ENCODE measurements at regions not wholly inside any gene's neighbourhood (a gene's known extent, or its start where the extent isn't known, plus 50 kb on each side); places are given as distances from the start of the nearest gene placed in this dataset.
"Not testable (repeated sequence)": the region's sequence is repeated elsewhere in the genome, so short reads cannot be mapped to it uniquely, and the experiment has no call there.

- H3K27me3 Mint-ChIP-seq, H3K27ac Mint-ChIP-seq, ATAC-seq: not testable (repeated sequence)
These were observed 3999.6 kb upstream of the TPTE start for GRCh38 chr21:6521777-6522176.

GRCh38 chr21:6526213-6526612 lies 3995.2 kb upstream of the TPTE start:
- H3K9me3 Mint-ChIP-seq, H3K4me1 Mint-ChIP-seq, H3K4me3 Mint-ChIP-seq, ATAC-seq, H3K27me3 Mint-ChIP-seq, H3K27ac Mint-ChIP-seq, DNase-seq: not testable (repeated sequence)

More at GRCh38 chr21:6521777-6522176, 3999.6 kb upstream of the TPTE start:
- DNase-seq, H3K4me3 Mint-ChIP-seq, H3K4me1 Mint-ChIP-seq, H3K9me3 Mint-ChIP-seq: not testable (repeated sequence)

GRCh38 chr21:6530655-6531054 lies 3990.7 kb upstream of the TPTE start:
- not testable (repeated sequence) for H3K27me3 Mint-ChIP-seq, H3K27ac Mint-ChIP-seq, ATAC-seq, H3K4me3 Mint-ChIP-seq, H3K9me3 Mint-ChIP-seq, DNase-seq, H3K4me1 Mint-ChIP-seq

- H3K9me3 Mint-ChIP-seq, DNase-seq, H3K27ac Mint-ChIP-seq, H3K4me1 Mint-ChIP-seq, H3K4me3 Mint-ChIP-seq, H3K27me3 Mint-ChIP-seq, ATAC-seq: not testable (repeated sequence)
These were observed 3988.1 kb upstream of the TPTE start for GRCh38 chr21:6533261-6533660.

GRCh38 chr21:6538320-6538719 lies 3983.1 kb upstream of the TPTE start:
- ATAC-seq, H3K9me3 Mint-ChIP-seq, DNase-seq, H3K27me3 Mint-ChIP-seq, H3K4me1 Mint-ChIP-seq, H3K4me3 Mint-ChIP-seq, H3K27ac Mint-ChIP-seq: not testable (repeated sequence)

- H3K9me3 Mint-ChIP-seq, H3K4me1 Mint-ChIP-seq, ATAC-seq, DNase-seq, H3K4me3 Mint-ChIP-seq, H3K27ac Mint-ChIP-seq, H3K27me3 Mint-ChIP-seq: not testable (repeated sequence)
These were observed 3981.7 kb upstream of the TPTE start for GRCh38 chr21:6539688-6540087.

- H3K27ac Mint-ChIP-seq, H3K9me3 Mint-ChIP-seq, H3K4me3 Mint-ChIP-seq, H3K27me3 Mint-ChIP-seq, DNase-seq, ATAC-seq, H3K4me1 Mint-ChIP-seq: not testable (repeated sequence)
These were observed 3980.3 kb upstream of the TPTE start for GRCh38 chr21:6541036-6541435.

GRCh38 chr21:6545288-6545687 lies 3976.1 kb upstream of the TPTE start:
- H3K4me3 Mint-ChIP-seq, H3K27me3 Mint-ChIP-seq, H3K9me3 Mint-ChIP-seq, H3K4me1 Mint-ChIP-seq, DNase-seq, H3K27ac Mint-ChIP-seq: not testable (repeated sequence)
- ATAC-seq: peak; percentile 53

GRCh38 chr21:6551045-6551444 lies 3970.3 kb upstream of the TPTE start:
- H3K27ac Mint-ChIP-seq: not testable (repeated sequence)

GRCh38 chr21:6553505-6554376 lies 3967.6 kb upstream of the TPTE start:
- H3K4me1 Mint-ChIP-seq, H3K27me3 Mint-ChIP-seq, H3K27ac Mint-ChIP-seq, ATAC-seq, H3K4me3 Mint-ChIP-seq, H3K9me3 Mint-ChIP-seq, DNase-seq: not testable (repeated sequence)

More at GRCh38 chr21:6551045-6551444, 3970.3 kb upstream of the TPTE start:
- DNase-seq, H3K4me1 Mint-ChIP-seq, ATAC-seq, H3K9me3 Mint-ChIP-seq, H3K27me3 Mint-ChIP-seq, H3K4me3 Mint-ChIP-seq: not testable (repeated sequence)

- H3K4me1 Mint-ChIP-seq, H3K4me3 Mint-ChIP-seq, H3K27me3 Mint-ChIP-seq, DNase-seq, H3K9me3 Mint-ChIP-seq, H3K27ac Mint-ChIP-seq, ATAC-seq: not testable (repeated sequence)
These were observed 3967.0 kb upstream of the TPTE start for GRCh38 chr21:6554377-6554864.

GRCh38 chr21:6556516-6556915 lies 3964.9 kb upstream of the TPTE start:
- H3K27ac Mint-ChIP-seq, H3K27me3 Mint-ChIP-seq, DNase-seq, H3K9me3 Mint-ChIP-seq, H3K4me1 Mint-ChIP-seq, H3K4me3 Mint-ChIP-seq: not testable (repeated sequence)
- peak; percentile 67 for ATAC-seq

GRCh38 chr21:6557415-6557814 lies 3964.0 kb upstream of the TPTE start:
- not testable (repeated sequence) for H3K4me3 Mint-ChIP-seq, DNase-seq, H3K4me1 Mint-ChIP-seq, H3K27me3 Mint-ChIP-seq, ATAC-seq, H3K9me3 Mint-ChIP-seq, H3K27ac Mint-ChIP-seq

GRCh38 chr21:6561168-6561567 lies 3960.2 kb upstream of the TPTE start:
- H3K27me3 Mint-ChIP-seq, H3K4me1 Mint-ChIP-seq, DNase-seq, H3K9me3 Mint-ChIP-seq, H3K27ac Mint-ChIP-seq, ATAC-seq, H3K4me3 Mint-ChIP-seq: not testable (repeated sequence)

GRCh38 chr21:6561578-6561977 lies 3959.8 kb upstream of the TPTE start:
- not testable (repeated sequence) for DNase-seq, H3K27ac Mint-ChIP-seq, H3K27me3 Mint-ChIP-seq, H3K4me3 Mint-ChIP-seq, H3K4me1 Mint-ChIP-seq, H3K9me3 Mint-ChIP-seq, ATAC-seq

GRCh38 chr21:6564543-6565166 lies 3956.7 kb upstream of the TPTE start:
- ATAC-seq: peak; percentile 3
- not testable (repeated sequence) for H3K27me3 Mint-ChIP-seq, H3K4me1 Mint-ChIP-seq, H3K4me3 Mint-ChIP-seq, H3K27ac Mint-ChIP-seq, H3K9me3 Mint-ChIP-seq
- peak in 1 of 2 donors; percentile 12 for DNase-seq
